Upper lobe of right lung (tissue), 1 donor: ENCODE measurements at regions not wholly inside any gene's neighbourhood (a gene's known extent, or its start where the extent isn't known, plus 50 kb on each side); places are given as distances from the start of the nearest gene placed in this dataset.

Experiments used
- ATAC-seq: fragments of 200-7000 bp; cut with Tn5 transposase; one replicate; pipeline ENCODE4 v1.9.1; 2020; ENCODE audit warnings: mild to moderate bottlenecking, moderate library complexity
- DNase-seq: peaks from one replicate; pipeline ENCODE4 v3.0.0-alpha.2; 2020
- H3K27ac ChIP-seq: fragments of 200-600 bp; one replicate; pipeline ENCODE4 v1.8.0; 2022
- H3K27me3 ChIP-seq: fragments of 200-600 bp; one replicate; pipeline ENCODE4 v1.8.0; 2022; ENCODE audit warnings: mild to moderate bottlenecking
- H3K36me3 ChIP-seq: fragments of 200-600 bp; one replicate; pipeline ENCODE4 v1.8.0; 2022
- H3K4me1 ChIP-seq: fragments of 200-600 bp; one replicate; pipeline ENCODE4 v1.8.0; 2022
- H3K4me3 ChIP-seq: fragments of 200-600 bp; one replicate; pipeline ENCODE4 v1.8.0; 2022; ENCODE audit warnings: mild to moderate bottlenecking
- H3K9me3 ChIP-seq: fragments of 200-600 bp; one replicate; pipeline ENCODE4 v1.8.0; 2022
- intact Hi-C: fragments of 100-400 bp; cut with DNase I; formaldehyde crosslinking; loops from one replicate; pipeline ENCODE4 v1.11.0; 2022
- TF ChIP-seq, protein P1 (sequence below): fragments of 200-600 bp; IDR thresholded peaks from one replicate; pipeline ENCODE4 v1.8.0; 2022; ENCODE audit warnings: antibody characterized with exemption
- donor health status: DM: no; HTN: yes; CAD: no; lungs with severe emphysema.

DNA sequence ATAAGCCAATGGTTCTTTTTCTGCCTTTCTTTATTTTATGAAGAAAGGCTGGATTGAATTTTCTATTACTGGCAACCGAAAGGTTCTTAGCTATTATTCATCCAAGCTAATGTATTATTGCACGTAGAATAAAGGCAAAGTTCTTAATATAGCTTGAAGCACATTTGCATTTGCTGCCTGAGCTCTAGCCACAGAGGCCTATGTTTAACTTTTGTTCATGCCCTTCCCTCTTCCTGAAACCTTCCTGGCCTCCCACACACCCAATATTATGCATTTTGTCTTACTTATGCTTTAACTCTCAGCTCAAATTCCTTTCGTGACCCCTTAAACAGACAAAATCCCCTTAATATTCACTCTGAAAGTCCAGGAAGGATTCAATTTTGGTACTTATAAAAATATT is 71.0 kb upstream of the ZNF280D start:
- H3K4me3 ChIP-seq, result no peak overlapping the region
- TF ChIP-seq, protein P1, sequence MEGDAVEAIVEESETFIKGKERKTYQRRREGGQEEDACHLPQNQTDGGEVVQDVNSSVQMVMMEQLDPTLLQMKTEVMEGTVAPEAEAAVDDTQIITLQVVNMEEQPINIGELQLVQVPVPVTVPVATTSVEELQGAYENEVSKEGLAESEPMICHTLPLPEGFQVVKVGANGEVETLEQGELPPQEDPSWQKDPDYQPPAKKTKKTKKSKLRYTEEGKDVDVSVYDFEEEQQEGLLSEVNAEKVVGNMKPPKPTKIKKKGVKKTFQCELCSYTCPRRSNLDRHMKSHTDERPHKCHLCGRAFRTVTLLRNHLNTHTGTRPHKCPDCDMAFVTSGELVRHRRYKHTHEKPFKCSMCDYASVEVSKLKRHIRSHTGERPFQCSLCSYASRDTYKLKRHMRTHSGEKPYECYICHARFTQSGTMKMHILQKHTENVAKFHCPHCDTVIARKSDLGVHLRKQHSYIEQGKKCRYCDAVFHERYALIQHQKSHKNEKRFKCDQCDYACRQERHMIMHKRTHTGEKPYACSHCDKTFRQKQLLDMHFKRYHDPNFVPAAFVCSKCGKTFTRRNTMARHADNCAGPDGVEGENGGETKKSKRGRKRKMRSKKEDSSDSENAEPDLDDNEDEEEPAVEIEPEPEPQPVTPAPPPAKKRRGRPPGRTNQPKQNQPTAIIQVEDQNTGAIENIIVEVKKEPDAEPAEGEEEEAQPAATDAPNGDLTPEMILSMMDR, result no peak
- no peak overlapping the region for H3K27ac ChIP-seq
- ATAC-seq (no peak), DNase-seq (no peak)
- no peaks in the 10 kb centered on the region for H3K36me3 ChIP-seq
- no peaks in the 10 kb centered on the region for H3K9me3 ChIP-seq
- H3K4me1 ChIP-seq, result no peaks in the 10 kb centered on the region
- no peaks in the 10 kb centered on the region for H3K27me3 ChIP-seq
- intact Hi-C loops, result no loop called here

- H3K27me3 ChIP-seq, result no peaks in the 10 kb centered on the region
- ATAC-seq, result no peak
- intact Hi-C loops, result no loop called here
- no peak overlapping the region for H3K4me3 ChIP-seq
- no peak for DNase-seq
- H3K36me3 ChIP-seq, result no peaks in the 10 kb centered on the region
- TF ChIP-seq, protein P1, result no peak
- H3K4me1 ChIP-seq, result no peaks in the 10 kb centered on the region
- no peak overlapping the region for H3K27ac ChIP-seq
- H3K9me3 ChIP-seq, result no peaks in the 10 kb centered on the region
These were observed 68.9 kb upstream of the ZNF280D start for GRCh38 chr15:56802161-56802560.

GRCh38 chr15:56798639-56799038 is 65.3 kb upstream of the ZNF280D start:
- H3K36me3 ChIP-seq, result no peaks in the 10 kb centered on the region
- no peaks in the 10 kb centered on the region for H3K9me3 ChIP-seq
- intact Hi-C loops, result no loop called here
- TF ChIP-seq, protein P1, result no peak
- no peak overlapping the region for H3K27ac ChIP-seq
- H3K4me3 ChIP-seq, result no peak overlapping the region
- ATAC-seq, result no peak
- H3K27me3 ChIP-seq, result no peaks in the 10 kb centered on the region
- no peak for DNase-seq
- no peaks in the 10 kb centered on the region for H3K4me1 ChIP-seq

DNA sequence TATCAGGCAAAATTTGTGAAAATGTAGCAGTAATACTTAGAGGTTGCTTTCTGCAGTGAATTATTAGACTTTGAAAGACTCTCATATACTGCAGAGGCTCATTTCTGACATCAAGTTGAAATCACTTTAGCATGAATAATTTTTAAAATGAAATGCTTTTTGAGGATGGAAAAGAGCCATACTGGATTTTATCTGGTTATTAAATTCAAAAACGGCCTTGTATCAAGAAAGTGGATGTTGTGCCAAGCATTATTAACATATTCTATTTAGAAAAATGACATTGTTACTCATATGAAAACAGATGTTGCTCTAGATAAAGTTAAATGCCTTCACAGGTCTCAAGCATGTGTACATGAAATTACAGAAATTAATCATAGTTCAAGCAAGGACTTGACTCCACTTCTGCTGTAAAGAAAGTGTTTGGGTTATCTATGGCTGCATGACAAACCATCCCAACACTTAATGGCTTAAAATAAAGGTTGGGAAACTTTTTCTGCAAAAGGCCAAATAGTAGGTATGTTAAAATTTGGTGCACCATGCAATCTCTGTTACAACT is 64.5 kb upstream of the ZNF280D start:
- Histone ChIP-seq H3K4me1 (no peaks in the 10 kb centered on the region), H3K27me3 (no peaks in the 10 kb centered on the region), H3K4me3 (no peak overlapping the region), H3K36me3 (no peaks in the 10 kb centered on the region), H3K27ac (no peak overlapping the region), H3K9me3 (no peaks in the 10 kb centered on the region)
- DNase-seq, result no peak
- TF ChIP-seq, protein P1, result no peak
- intact Hi-C loops, result no loop called here
- no peak for ATAC-seq

GRCh38 chr15:56795502-56795901 is 62.2 kb upstream of the ZNF280D start:
- TF ChIP-seq, protein P1, result no peak
- no peaks in the 10 kb centered on the region for H3K4me1 ChIP-seq
- no peaks in the 10 kb centered on the region for H3K27me3 ChIP-seq
- H3K27ac ChIP-seq, result no peak overlapping the region
- H3K4me3 ChIP-seq, result no peak overlapping the region
- ATAC-seq, result no peak
- H3K36me3 ChIP-seq, result no peaks in the 10 kb centered on the region
- H3K9me3 ChIP-seq, result no peaks in the 10 kb centered on the region
- intact Hi-C loops, result no loop called here
- no peak for DNase-seq
